H1 (cell line): ENCODE measurements at regions not wholly inside any gene's neighbourhood (a gene's known extent, or its start where the extent isn't known, plus 50 kb on each side); places are given as distances from the start of the nearest gene placed in this dataset.
A peak's percentile ranks its signal among the peaks of the same experiment; 100 is the strongest.

Source experiments
- CTCF ChIA-PET: fragments of 300-600 bp; sonication (Branson Sonifier 250); formaldehyde crosslinking; loops from one replicate; lab custom pipeline; 2021; ENCODE audit not compliant: partially characterized antibody; lab: Charles Lee
- POLR2A ChIA-PET: fragments of 300-600 bp; sonication (Branson Sonifier 250); formaldehyde crosslinking; loops from one replicate; lab custom pipeline; 2021; ENCODE audit warnings: inconsistent platforms; ENCODE audit not compliant: partially characterized antibody; lab: Charles Lee
- DNase-seq, 2 experiments: peaks; one replicate each; pipeline versions ENCODE4 v3.0.0 to v3.0.0-alpha.2; 2010 to 2022; ENCODE audit warnings: low spot score in 2 of 2, low read depth in 1 of 2, mixed read lengths in 1 of 2
- FAIRE-seq: peaks from 2 replicates; lab custom pipeline; 2011; peaks lifted over from hg19 to GRCh38; lab: Jason Lieb, UNC
- H2AFZ ChIP-seq: 2 replicates; pipeline ENCODE4 v1.8.1; 2012; ENCODE audit warnings: low read length, inconsistent platforms
- H2AK5ac ChIP-seq: 2 replicates; pipeline ENCODE4 v1.6.1; 2013; ENCODE audit warnings: low read depth, low read length
- H2BK120ac ChIP-seq: replicated peaks from 2 replicates; pipeline ENCODE3; 2013; ENCODE audit warnings: low read depth, low read length, inconsistent platforms
- H2BK12ac ChIP-seq: 2 replicates; pipeline ENCODE4 v1.6.1; 2013; ENCODE audit warnings: low read depth, low read length
- H2BK15ac ChIP-seq: 2 replicates; pipeline ENCODE4 v1.6.1; 2013; ENCODE audit warnings: low read length
- H2BK20ac ChIP-seq: 2 replicates; pipeline ENCODE4 v1.6.1; 2013; ENCODE audit warnings: low read length
- H2BK5ac ChIP-seq: 2 replicates; pipeline ENCODE4 v1.6.1; 2013; ENCODE audit warnings: low read depth, low read length
- H3K14ac ChIP-seq: 2 replicates; pipeline ENCODE4 v1.6.1; 2013; ENCODE audit warnings: inconsistent platforms; ENCODE audit not compliant: insufficient read length
- H3K18ac ChIP-seq: 2 replicates; pipeline ENCODE4 v1.6.1; 2013; ENCODE audit warnings: low read length; ENCODE audit errors: extremely low read depth
- H3K23ac ChIP-seq: 2 replicates; pipeline ENCODE4 v1.6.1; 2013; ENCODE audit warnings: inconsistent platforms; ENCODE audit not compliant: insufficient read length
- H3K23me2 ChIP-seq: 2 replicates; pipeline ENCODE4 v1.6.1; 2013; ENCODE audit warnings: low read depth, low read length
- H3K27ac ChIP-seq: 2 replicates; pipeline ENCODE4 v1.6.1; 2011; ENCODE audit warnings: low read depth, low read length, inconsistent platforms
- H3K27me3 ChIP-seq, 4 experiments: replicated peaks in 1 of 4; 1 replicate in 1 of 4; 2 replicates in 3 of 4; pipeline versions ENCODE4 v1.6.1 to v1.8.1; 2011 to 2013; ENCODE audit warnings: low read length in 3 of 4, mild to moderate bottlenecking in 3 of 4, inconsistent platforms in 2 of 4, mixed read lengths in 2 of 4, moderate library complexity in 1 of 4; ENCODE audit not compliant: control insufficient read depth in 3 of 4, insufficient read depth in 3 of 4; ENCODE audit errors: extremely low read depth in 1 of 4
- H3K36me3 ChIP-seq, 4 experiments: 2 replicates each; pipeline versions ENCODE4 v1.6.1 to v1.8.1; 2011 to 2013; ENCODE audit warnings: mild to moderate bottlenecking in 4 of 4, low read length in 3 of 4, moderate library complexity in 2 of 4, control low read depth in 1 of 4, inconsistent platforms in 1 of 4; ENCODE audit not compliant: insufficient read depth in 4 of 4, control insufficient read depth in 2 of 4
- H3K4ac ChIP-seq: replicated peaks from 2 replicates; pipeline ENCODE3; 2013; ENCODE audit warnings: low read length, low read depth, mixed read lengths, inconsistent platforms; ENCODE audit not compliant: insufficient read length
- H3K4me1 ChIP-seq, 4 experiments: replicated peaks in 1 of 4; 1 replicate in 1 of 4; 2 replicates in 3 of 4; pipeline versions ENCODE4 v1.6.1 to v1.8.1; 2011 to 2013; ENCODE audit warnings: low read length in 3 of 4, inconsistent platforms in 2 of 4, mixed read lengths in 1 of 4; ENCODE audit not compliant: insufficient read depth in 4 of 4, control insufficient read depth in 3 of 4
- H3K4me2 ChIP-seq, 2 experiments: 2 replicates each; pipeline versions ENCODE4 v1.6.1 to v1.8.1; 2011 to 2013; ENCODE audit warnings: low read depth in 2 of 2, low read length in 2 of 2, control low read depth in 1 of 2, inconsistent platforms in 1 of 2, mild to moderate bottlenecking in 1 of 2; ENCODE audit not compliant: insufficient read depth in 1 of 2
- H3K4me3 ChIP-seq, 4 experiments: fragments of 200-600, 300-600 bp in 1 of 4; sonication (generic), shearing (Covaris generic), sonication (Bioruptor Twin) in 1 of 4; 2 replicates each; pipeline versions ENCODE4 v1.5.1 to v1.8.1; 2011 to 2016; ENCODE audit warnings: low read length in 4 of 4, low read depth in 3 of 4, control low read depth in 2 of 4, inconsistent platforms in 2 of 4, mild to moderate bottlenecking in 2 of 4, mixed read lengths in 1 of 4, moderate library complexity in 1 of 4; ENCODE audit not compliant: insufficient read depth in 2 of 4; ENCODE audit errors: extremely low read depth in 1 of 4
- H3K56ac ChIP-seq: replicated peaks from 2 replicates; pipeline ENCODE3; 2013; ENCODE audit warnings: low read depth, mild to moderate bottlenecking, mixed read lengths, low read length, inconsistent platforms; ENCODE audit not compliant: insufficient read length
- H3K79me1 ChIP-seq: 2 replicates; pipeline ENCODE4 v1.6.1; 2013; ENCODE audit warnings: low read depth, low read length, control low read depth
- H3K79me2 ChIP-seq, 2 experiments: 2 replicates each; pipeline versions ENCODE4 v1.6.1 to v1.8.1; 2012 to 2013; ENCODE audit warnings: low read length in 2 of 2, mild to moderate bottlenecking in 2 of 2, inconsistent platforms in 1 of 2; ENCODE audit not compliant: insufficient read depth in 2 of 2, control insufficient read depth in 1 of 2
- H3K9ac ChIP-seq, 4 experiments: replicated peaks in 1 of 4; 1 replicate in 1 of 4; 2 replicates in 3 of 4; pipeline versions ENCODE4 v1.6.1 to v1.8.1; 2011 to 2013; ENCODE audit warnings: low read depth in 3 of 4, low read length in 3 of 4, control low read depth in 2 of 4, mild to moderate bottlenecking in 2 of 4, moderate library complexity in 2 of 4, inconsistent platforms in 1 of 4; ENCODE audit errors: extremely low read depth in 1 of 4
- H3K9me3 ChIP-seq, 2 experiments: 2 replicates each; pipeline versions ENCODE4 v1.6.1 to v1.8.1; 2012 to 2013; ENCODE audit warnings: mild to moderate bottlenecking in 2 of 2, moderate library complexity in 2 of 2, control low read depth in 1 of 2, inconsistent platforms in 1 of 2, low read depth in 1 of 2, low read length in 1 of 2, mixed read lengths in 1 of 2; ENCODE audit not compliant: insufficient read depth in 2 of 2
- H4K20me1 ChIP-seq, 2 experiments: replicated peaks in 1 of 2; 2 replicates each; pipeline versions ENCODE3 to v1.8.1; 2011 to 2013; ENCODE audit warnings: inconsistent platforms in 2 of 2, low read length in 2 of 2, mild to moderate bottlenecking in 1 of 2; ENCODE audit not compliant: insufficient read depth in 2 of 2, control insufficient read depth in 1 of 2
- H4K5ac ChIP-seq: 2 replicates; pipeline ENCODE4 v1.6.1; 2013; ENCODE audit warnings: low read length, low read depth, mixed read lengths, inconsistent platforms; ENCODE audit not compliant: insufficient read length
- H4K8ac ChIP-seq: 2 replicates; pipeline ENCODE4 v1.8.0; 2013; ENCODE audit warnings: mild to moderate bottlenecking, moderate library complexity, low read length, inconsistent platforms; ENCODE audit not compliant: insufficient read depth; ENCODE audit errors: extremely low read depth
- H4K91ac ChIP-seq: replicated peaks from 2 replicates; pipeline ENCODE3; 2013; ENCODE audit warnings: low read length, mixed read lengths, inconsistent platforms; ENCODE audit not compliant: insufficient read length
- ASH2L ChIP-seq: fragments of 200-600, 300-600 bp; sonication (generic); IDR thresholded peaks from one replicate; pipeline ENCODE4 v1.7.1; 2017; ENCODE audit warnings: low read length
- BACH1 ChIP-seq: IDR thresholded peaks from 2 replicates; pipeline ENCODE4 v1.6.1; 2012; ENCODE audit warnings: low read length, improper control_type of control experiment
- CHD1 ChIP-seq: IDR thresholded peaks from 2 replicates; pipeline ENCODE4 v1.6.1; 2012; ENCODE audit warnings: low read depth, low read length, improper control_type of control experiment
- EP300 ChIP-seq, 2 experiments: IDR thresholded peaks; 1 replicate in 1 of 2; 2 replicates in 1 of 2; pipeline ENCODE4 v1.6.1; 2011 to 2012; ENCODE audit warnings: low read depth in 2 of 2, low read length in 2 of 2, mild to moderate bottlenecking in 2 of 2, borderline replicate concordance in 1 of 2, inconsistent platforms in 1 of 2, moderate library complexity in 1 of 2
- EZH2 ChIP-seq: fragments of 200-600 bp; sonication (generic); IDR thresholded peaks from 2 replicates; pipeline ENCODE4 v1.7.1; 2012; ENCODE audit warnings: low read depth, mild to moderate bottlenecking, moderate library complexity, low read length, inconsistent platforms; ENCODE audit not compliant: severe bottlenecking
- JUND ChIP-seq: IDR thresholded peaks from 2 replicates; pipeline ENCODE4 v1.6.1; 2011; ENCODE audit warnings: mild to moderate bottlenecking, improper control_type of control experiment, low read length
- POLR2A ChIP-seq, 2 experiments: IDR thresholded peaks; 1 replicate in 1 of 2; 2 replicates in 1 of 2; pipeline ENCODE4 v1.6.1; 2011; ENCODE audit warnings: low read depth in 2 of 2, low read length in 2 of 2, mild to moderate bottlenecking in 2 of 2; ENCODE audit errors: control extremely low read depth in 1 of 2
- POU5F1 ChIP-seq: IDR thresholded peaks from 2 replicates; pipeline ENCODE4 v1.6.1; 2011; ENCODE audit warnings: low read depth, mild to moderate bottlenecking, low read length, moderate library complexity
- RBBP5 ChIP-seq: IDR thresholded peaks from 2 replicates; pipeline ENCODE4 v1.7.1; 2012; ENCODE audit warnings: low read depth, mild to moderate bottlenecking, inconsistent platforms, low read length, moderate library complexity, borderline replicate concordance
- RFX5 ChIP-seq: IDR thresholded peaks from 2 replicates; pipeline ENCODE4 v1.6.1; 2011; ENCODE audit warnings: low read depth, low read length, improper control_type of control experiment, borderline replicate concordance
- SAP30 ChIP-seq: fragments of 300-600 bp; sonication (generic); IDR thresholded peaks from 2 replicates; pipeline ENCODE4 v1.7.1; 2012; ENCODE audit warnings: low read length, moderate library complexity, mild to moderate bottlenecking, inconsistent platforms; ENCODE audit not compliant: insufficient read depth, insufficient replicate concordance
- SIN3A ChIP-seq, 2 experiments: IDR thresholded peaks in 1 of 2; conservative IDR thresholded peaks in 1 of 2; 2 replicates each; pipeline ENCODE4 v1.6.1; 2011 to 2012; ENCODE audit warnings: low read length in 2 of 2, improper control_type of control experiment in 1 of 2, low read depth in 1 of 2, mild to moderate bottlenecking in 1 of 2
- SIRT6 ChIP-seq: IDR thresholded peaks from one replicate; pipeline ENCODE4 v1.7.1; 2012; ENCODE audit warnings: low read length, inconsistent platforms
- SP1 ChIP-seq: IDR thresholded peaks from 2 replicates; pipeline ENCODE4 v1.6.1; 2011; ENCODE audit warnings: low read depth, low read length
- SP2 ChIP-seq: IDR thresholded peaks from 2 replicates; pipeline ENCODE4 v1.6.1; 2012; ENCODE audit warnings: mild to moderate bottlenecking, low read length, inconsistent platforms
- TBP ChIP-seq: IDR thresholded peaks from 2 replicates; pipeline ENCODE4 v1.6.1; 2011; ENCODE audit warnings: low read depth, low read length, improper control_type of control experiment
- TEAD4 ChIP-seq: IDR thresholded peaks from 2 replicates; pipeline ENCODE4 v1.6.1; 2012; ENCODE audit warnings: low read depth, low read length, inconsistent platforms, mixed read lengths
- WGBS, 2 experiments: shearing (Covaris generic) in 1 of 2; methylation state at CpG; one replicate each; pipeline versions ENCODE4 v1.1.6 to v1.1.7; 2013 to 2015; ENCODE audit warnings: low lambda C conversion rate in 2 of 2, mixed read lengths in 2 of 2, inconsistent platforms in 1 of 2, low coverage in 1 of 2, missing lambda C conversion rate in 1 of 2; ENCODE audit not compliant: insufficient replicate concordance in 2 of 2, insufficient coverage in 1 of 2, insufficient read length in 1 of 2; ENCODE audit errors: extremely low coverage in 1 of 2, missing lambda C conversion rate in 1 of 2; 5-methylcytosine and 5-hydroxymethylcytosine counted together

- Histone ChIP-seq H3K9ac (no peak overlapping the region), H3K23ac (no peak overlapping the region), H3K4me2 (no peak overlapping the region), H2AK5ac (no peak overlapping the region), H2BK120ac (no peak overlapping the region), H4K5ac (no peak overlapping the region), H3K23me2 (no peaks in the 10 kb centered on the region), H3K79me1 (no peaks in the 10 kb centered on the region), H3K36me3 (no peaks in the 10 kb centered on the region), H4K91ac (no peak overlapping the region), H4K20me1 (no peaks in the 10 kb centered on the region), H3K56ac (no peak overlapping the region), H3K27ac (no peak overlapping the region), H2BK12ac (no peak overlapping the region), H3K4me3 (no peak overlapping the region), H3K18ac (no peak overlapping the region), H2AFZ (no peak overlapping the region), H2BK20ac (no peak overlapping the region), H2BK15ac (no peak overlapping the region), H4K8ac (0 out of 2 replicates have a peak overlapping the region, but pooled peaks have one; percentile 65), H3K79me2 (no peaks in the 10 kb centered on the region), H2BK5ac (no peak overlapping the region), H3K14ac (no peak overlapping the region), H3K4ac (no peak overlapping the region), H3K27me3 (no peaks in the 10 kb centered on the region), H3K9me3 (no peaks in the 10 kb centered on the region; a peak in 1 of 4 replicates), H3K4me1 (no peaks in the 10 kb centered on the region)
- 100% methylated on average over 1 of the region's 1 CpG; no CpG with 5 or more reads in 1 of the 2 experiments for WGBS, 2 experiments
- FAIRE-seq (no peak), DNase-seq (no peak)
- POLR2A ChIA-PET, result no interaction called here
- CTCF ChIA-PET, result no interaction called here
- no peak for TF ChIP-seq BACH1
- no peak for TF ChIP-seq JUND
- no peak for TF ChIP-seq CHD1
- TF ChIP-seq SIN3A (conservative IDR thresholded peaks at IDR 0.05 in 1 of 2, IDR thresholded peaks at IDR 0.05 in 1 of 2; ENCODE audit: low read depth in 1 of 2, low read length in 2 of 2), result no peak
- TF ChIP-seq EZH2, result no peak
- no peak for TF ChIP-seq TBP
- TF ChIP-seq ASH2L, result no peak
- no peak for TF ChIP-seq POLR2A (IDR thresholded peaks at IDR 0.05; ENCODE audit: control extremely low read depth in 1 of 2, low read depth in 2 of 2, low read length in 2 of 2)
- no peak for TF ChIP-seq RBBP5
- TF ChIP-seq SP1, result no peak
- TF ChIP-seq SP2, result no peak
- TF ChIP-seq SIRT6, result no peak
- no peak for TF ChIP-seq SAP30
- TF ChIP-seq EP300 (IDR thresholded peaks at IDR 0.05; ENCODE audit: borderline replicate concordance in 1 of 2, low read depth in 2 of 2, low read length in 2 of 2), result no peak
- TF ChIP-seq TEAD4, result no peak
- no peak for TF ChIP-seq RFX5
- no peak for TF ChIP-seq POU5F1
Measured at GRCh38 chr2:187003611-187004010, 154.6 kb upstream of the ZSWIM2 start.
